Activated naive CD8-positive, alpha-beta T cell treated with anti-CD3 and anti-CD28 coated beads, Interleukin-2, amount 10 ng/mL, durations not matched to agents 7 days and 5 days (primary cell): ENCODE measurements at regions not wholly inside any gene's neighbourhood (a gene's known extent, or its start where the extent isn't known, plus 50 kb on each side); places are given as distances from the start of the nearest gene placed in this dataset.

Source experiments
- ATAC-seq: fragments of 150-1000 bp; cut with Tn5 transposase; one replicate; pipeline ENCODE4 v1.10.0; 2021; ENCODE audit warnings: low read depth, moderate library complexity
- POLR2A ChIA-PET: fragments of 350-600 bp; sonication (Branson Sonifier 250); formaldehyde crosslinking; loops from one replicate; lab custom pipeline; 2021; ENCODE audit warnings: antibody characterized with exemption; lab: Charles Lee
- DNase-seq: peaks from one replicate; pipeline ENCODE4 v3.0.0; 2021
- H3K27ac Mint-ChIP-seq: one replicate; pipeline ENCODE4 v1.8.0; 2022; ENCODE audit warnings: mild to moderate bottlenecking, mixed read lengths
- H3K27me3 Mint-ChIP-seq: one replicate; pipeline ENCODE4 v1.8.0; 2022; ENCODE audit warnings: mild to moderate bottlenecking, moderate library complexity, mixed read lengths
- H3K36me3 Mint-ChIP-seq: one replicate; pipeline ENCODE4 v1.8.0; 2021; ENCODE audit warnings: mild to moderate bottlenecking, mixed read lengths
- H3K4me1 Mint-ChIP-seq: one replicate; pipeline ENCODE4 v1.8.0; 2021; ENCODE audit warnings: mixed read lengths
- H3K4me3 Mint-ChIP-seq: one replicate; pipeline ENCODE4 v1.8.0; 2022; ENCODE audit warnings: mild to moderate bottlenecking, moderate library complexity, mixed read lengths
- H3K9me3 Mint-ChIP-seq: one replicate; pipeline ENCODE4 v1.8.0; 2021; ENCODE audit warnings: mixed read lengths

- peaks cover 1% of the 10 kb centered on the region for H3K9me3 Mint-ChIP-seq
- POLR2A ChIA-PET, result no interaction called here
- no peak overlapping the region for H3K27ac Mint-ChIP-seq
- no peaks in the 10 kb centered on the region for H3K27me3 Mint-ChIP-seq
- ATAC-seq (no peak), DNase-seq (no peak)
- no peak overlapping the region for H3K4me3 Mint-ChIP-seq
- H3K4me1 Mint-ChIP-seq, result no peaks in the 10 kb centered on the region
- no peaks in the 10 kb centered on the region for H3K36me3 Mint-ChIP-seq
These were observed 213.5 kb downstream of the MANEA start for GRCh38 chr6:95790787-95791186.

- Mint-ChIP-seq H3K4me3 (no peak overlapping the region), H3K27me3 (no peaks in the 10 kb centered on the region), H3K9me3 (peaks cover 3% of the 10 kb centered on the region), H3K4me1 (no peaks in the 10 kb centered on the region), H3K36me3 (no peaks in the 10 kb centered on the region), H3K27ac (no peak overlapping the region)
- POLR2A ChIA-PET, result no interaction called here
- no peak for ATAC-seq
- DNase-seq, result no peak
These were observed 217.4 kb downstream of the MANEA start for GRCh38 chr6:95794749-95795148.

- no peaks in the 10 kb centered on the region for H3K27me3 Mint-ChIP-seq
- H3K27ac Mint-ChIP-seq, result no peak overlapping the region
- DNase-seq (no peak), ATAC-seq (no peak)
- H3K4me1 Mint-ChIP-seq, result no peaks in the 10 kb centered on the region
- POLR2A ChIA-PET, result no interaction called here
- H3K36me3 Mint-ChIP-seq, result no peaks in the 10 kb centered on the region
- peaks cover 3% of the 10 kb centered on the region for H3K9me3 Mint-ChIP-seq
- H3K4me3 Mint-ChIP-seq, result no peak overlapping the region
These were observed 218.6 kb downstream of the MANEA start for GRCh38 chr6:95795927-95796326.

- H3K9me3 Mint-ChIP-seq, result peaks cover 3% of the 10 kb centered on the region
- H3K4me1 Mint-ChIP-seq, result no peaks in the 10 kb centered on the region
- H3K36me3 Mint-ChIP-seq, result no peaks in the 10 kb centered on the region
- no peak overlapping the region for H3K27ac Mint-ChIP-seq
- H3K27me3 Mint-ChIP-seq, result no peaks in the 10 kb centered on the region
- POLR2A ChIA-PET, result no interaction called here
- ATAC-seq (no peak), DNase-seq (no peak)
- no peak overlapping the region for H3K4me3 Mint-ChIP-seq
These were observed 218.7 kb upstream of the FUT9 start for GRCh38 chr6:95797054-95797453.

GRCh38 chr6:95802978-95803377 is 212.8 kb upstream of the FUT9 start:
- H3K9me3 Mint-ChIP-seq, result peaks cover 2% of the 10 kb centered on the region
- H3K27ac Mint-ChIP-seq, result no peak overlapping the region
- no peak overlapping the region for H3K4me3 Mint-ChIP-seq
- no peaks in the 10 kb centered on the region for H3K36me3 Mint-ChIP-seq
- POLR2A ChIA-PET, result no interaction called here
- ATAC-seq (no peak), DNase-seq (no peak)
- H3K4me1 Mint-ChIP-seq, result no peaks in the 10 kb centered on the region
- H3K27me3 Mint-ChIP-seq, result no peaks in the 10 kb centered on the region

GRCh38 chr6:95803889-95804288 is 211.9 kb upstream of the FUT9 start:
- ATAC-seq, result no peak
- Mint-ChIP-seq H3K27me3 (no peaks in the 10 kb centered on the region), H3K9me3 (peaks cover 2% of the 10 kb centered on the region), H3K36me3 (no peaks in the 10 kb centered on the region), H3K4me1 (no peaks in the 10 kb centered on the region), H3K4me3 (no peak overlapping the region), H3K27ac (no peak overlapping the region)
- no peak for DNase-seq
- POLR2A ChIA-PET, result no interaction called here

- no peak for ATAC-seq
- POLR2A ChIA-PET, result no interaction called here
- Mint-ChIP-seq H3K9me3 (no peaks in the 10 kb centered on the region), H3K4me1 (no peaks in the 10 kb centered on the region), H3K36me3 (no peaks in the 10 kb centered on the region), H3K4me3 (no peak overlapping the region), H3K27ac (no peak overlapping the region), H3K27me3 (no peaks in the 10 kb centered on the region)
- no peak for DNase-seq
These were observed 210.8 kb upstream of the FUT9 start for GRCh38 chr6:95804847-95805541.

GRCh38 chr6:95805699-95806098 is 210.1 kb upstream of the FUT9 start:
- no peak for ATAC-seq
- H3K4me1 Mint-ChIP-seq, result no peaks in the 10 kb centered on the region
- POLR2A ChIA-PET, result no interaction called here

GRCh38 chr6:95815389-95816056 is 200.3 kb upstream of the FUT9 start:
- POLR2A ChIA-PET, result no interaction called here
- DNase-seq, result no peak
- no peaks in the 10 kb centered on the region for H3K36me3 Mint-ChIP-seq
- no peaks in the 10 kb centered on the region for H3K4me1 Mint-ChIP-seq
- no peak overlapping the region for H3K27ac Mint-ChIP-seq
- no peaks in the 10 kb centered on the region for H3K9me3 Mint-ChIP-seq
- no peaks in the 10 kb centered on the region for H3K27me3 Mint-ChIP-seq
- no peak overlapping the region for H3K4me3 Mint-ChIP-seq
- ATAC-seq, result no peak

More at GRCh38 chr6:95805699-95806098, 210.1 kb upstream of the FUT9 start:
- no peaks in the 10 kb centered on the region for H3K36me3 Mint-ChIP-seq
- no peaks in the 10 kb centered on the region for H3K9me3 Mint-ChIP-seq
- H3K27ac Mint-ChIP-seq, result no peak overlapping the region
- H3K27me3 Mint-ChIP-seq, result no peaks in the 10 kb centered on the region
- no peak for DNase-seq
- H3K4me3 Mint-ChIP-seq, result no peak overlapping the region

- H3K4me3 Mint-ChIP-seq, result no peak overlapping the region
- POLR2A ChIA-PET, result no interaction called here
- H3K27me3 Mint-ChIP-seq, result no peaks in the 10 kb centered on the region
- DNase-seq, result no peak
- no peak for ATAC-seq
- H3K36me3 Mint-ChIP-seq, result no peaks in the 10 kb centered on the region
- H3K4me1 Mint-ChIP-seq, result no peaks in the 10 kb centered on the region
- H3K27ac Mint-ChIP-seq, result no peak overlapping the region
- H3K9me3 Mint-ChIP-seq, result no peaks in the 10 kb centered on the region
These were observed 196.3 kb upstream of the FUT9 start for GRCh38 chr6:95819461-95819860.

GRCh38 chr6:95819939-95820338 is 195.8 kb upstream of the FUT9 start:
- H3K4me3 Mint-ChIP-seq, result no peak overlapping the region
- no peak overlapping the region for H3K27ac Mint-ChIP-seq
- no peaks in the 10 kb centered on the region for H3K4me1 Mint-ChIP-seq
- H3K9me3 Mint-ChIP-seq, result peaks cover 2% of the 10 kb centered on the region
- POLR2A ChIA-PET, result no interaction called here
- ATAC-seq (no peak), DNase-seq (no peak)
- H3K36me3 Mint-ChIP-seq, result no peaks in the 10 kb centered on the region
- H3K27me3 Mint-ChIP-seq, result no peaks in the 10 kb centered on the region

GRCh38 chr6:95830859-95831557 is 184.8 kb upstream of the FUT9 start:
- POLR2A ChIA-PET, result interaction anchor here (0.6 kb wide), 1 partner anchor 14 kb away, joined by 4 read pairs; no protein-coding TSS in a partner anchor
- Mint-ChIP-seq H3K4me1 (no peaks in the 10 kb centered on the region), H3K36me3 (no peaks in the 10 kb centered on the region), H3K27me3 (no peaks in the 10 kb centered on the region), H3K4me3 (no peak overlapping the region), H3K27ac (no peak overlapping the region), H3K9me3 (peaks cover 1% of the 10 kb centered on the region)
- DNase-seq (no peak), ATAC-seq (no peak)

- POLR2A ChIA-PET, result no interaction called here
- H3K9me3 Mint-ChIP-seq, result no peaks in the 10 kb centered on the region
- DNase-seq (no peak), ATAC-seq (no peak)
- no peak overlapping the region for H3K4me3 Mint-ChIP-seq
- no peaks in the 10 kb centered on the region for H3K4me1 Mint-ChIP-seq
- H3K36me3 Mint-ChIP-seq, result no peaks in the 10 kb centered on the region
- no peaks in the 10 kb centered on the region for H3K27me3 Mint-ChIP-seq
- H3K27ac Mint-ChIP-seq, result no peak overlapping the region
These were observed 177.9 kb upstream of the FUT9 start for GRCh38 chr6:95837890-95838289.

GRCh38 chr6:95841560-95841959 is 174.2 kb upstream of the FUT9 start:
- DNase-seq (no peak), ATAC-seq (no peak)
- Mint-ChIP-seq H3K27ac (no peak overlapping the region), H3K9me3 (no peaks in the 10 kb centered on the region), H3K36me3 (no peaks in the 10 kb centered on the region), H3K27me3 (no peaks in the 10 kb centered on the region), H3K4me1 (no peaks in the 10 kb centered on the region), H3K4me3 (no peak overlapping the region)
- POLR2A ChIA-PET, result no interaction called here
